Naive thymus-derived CD4-positive, alpha-beta T cell (primary cell): ENCODE measurements at regions not wholly inside any gene's neighbourhood (a gene's known extent, or its start where the extent isn't known, plus 50 kb on each side); places are given as distances from the start of the nearest gene placed in this dataset.
"Not testable (repeated sequence)": the region's sequence is repeated elsewhere in the genome, so short reads cannot be mapped to it uniquely, and the experiment has no call there.

Experiments
- ATAC-seq: fragments of 150-1000 bp; cut with Tn5 transposase; 2 replicates; pipeline ENCODE4 v1.10.0; 2021; ENCODE audit warnings: mild to moderate bottlenecking, moderate library complexity
- CTCF ChIA-PET: fragments of 350-600 bp; sonication (Branson Sonifier 250); formaldehyde crosslinking; loops from one replicate; lab custom pipeline; 2021; ENCODE audit warnings: antibody characterized with exemption; lab: Charles Lee
- POLR2A ChIA-PET: fragments of 350-600 bp; sonication (Branson Sonifier 250); formaldehyde crosslinking; loops from one replicate; lab custom pipeline; 2021; ENCODE audit warnings: antibody characterized with exemption, inconsistent platforms; lab: Charles Lee
- DNase-seq, 9 donors: peaks; one replicate each; pipeline versions ENCODE4 v3.0.0 to v3.0.0-alpha.2; 2020 to 2022; ENCODE audit warnings: mixed read lengths in 1 of 9
- H3K27ac ChIP-seq: one replicate; pipeline ENCODE4 v1.7.0; 2013; ENCODE audit warnings: mild to moderate bottlenecking, low read depth, low read length, moderate library complexity
- H3K27me3 ChIP-seq, 2 donors: one replicate each; pipeline ENCODE4 v1.7.0; 2013; ENCODE audit warnings: low read length in 2 of 2, mild to moderate bottlenecking in 2 of 2, moderate library complexity in 2 of 2; ENCODE audit not compliant: control insufficient read depth in 2 of 2, insufficient read depth in 2 of 2
- H3K36me3 ChIP-seq, 3 experiments: 1 replicate in 2 of 3; 2 replicates in 1 of 3; pipeline ENCODE4 v1.7.0; 2013; ENCODE audit warnings: low read length in 3 of 3, mild to moderate bottlenecking in 3 of 3, moderate library complexity in 1 of 3; ENCODE audit not compliant: insufficient read depth in 3 of 3, control insufficient read depth in 2 of 3
- H3K4me1 ChIP-seq, 2 donors: one replicate each; pipeline ENCODE4 v1.7.0; 2013; ENCODE audit warnings: low read length in 2 of 2, mild to moderate bottlenecking in 2 of 2, moderate library complexity in 1 of 2; ENCODE audit not compliant: control insufficient read depth in 2 of 2, insufficient read depth in 2 of 2
- H3K4me3 ChIP-seq: 2 replicates; pipeline ENCODE4 v1.7.0; 2013; ENCODE audit warnings: mild to moderate bottlenecking, low read length
- H3K9me3 ChIP-seq, 3 experiments: 1 replicate in 2 of 3; 2 replicates in 1 of 3; pipeline ENCODE4 v1.7.0; 2013; ENCODE audit warnings: low read length in 3 of 3; ENCODE audit not compliant: control insufficient read depth in 2 of 3
- H3K27ac Mint-ChIP-seq, 9 donors: one replicate each; pipeline ENCODE4 v1.8.0; 2020 to 2022; ENCODE audit warnings: mixed read lengths in 9 of 9, mild to moderate bottlenecking in 8 of 9, moderate library complexity in 5 of 9, inconsistent platforms in 2 of 9
- H3K27me3 Mint-ChIP-seq, 5 donors: one replicate each; pipeline ENCODE4 v1.8.0; 2021 to 2022; ENCODE audit warnings: mixed read lengths in 5 of 5, mild to moderate bottlenecking in 1 of 5
- H3K36me3 Mint-ChIP-seq, 5 donors: one replicate each; pipeline ENCODE4 v1.8.0; 2020 to 2022; ENCODE audit warnings: mixed read lengths in 5 of 5, mild to moderate bottlenecking in 3 of 5, inconsistent platforms in 1 of 5
- H3K4me1 Mint-ChIP-seq, 7 donors: one replicate each; pipeline ENCODE4 v1.8.0; 2020 to 2022; ENCODE audit warnings: mixed read lengths in 7 of 7, mild to moderate bottlenecking in 3 of 7, inconsistent platforms in 1 of 7
- H3K4me3 Mint-ChIP-seq, 10 donors: one replicate each; pipeline ENCODE4 v1.8.0; 2020 to 2022; ENCODE audit warnings: mild to moderate bottlenecking in 10 of 10, mixed read lengths in 10 of 10, moderate library complexity in 6 of 10, inconsistent platforms in 2 of 10
- H3K9me3 Mint-ChIP-seq, 11 donors: one replicate each; pipeline ENCODE4 v1.8.0; 2020 to 2022; ENCODE audit warnings: mixed read lengths in 11 of 11, mild to moderate bottlenecking in 4 of 11, inconsistent platforms in 1 of 11, moderate library complexity in 1 of 11
- intact Hi-C, 2 donors: fragments of 100-400 bp; cut with micrococcal nuclease; formaldehyde crosslinking; loops; one replicate each; pipeline ENCODE4 v1.15.1; 2023

DNA sequence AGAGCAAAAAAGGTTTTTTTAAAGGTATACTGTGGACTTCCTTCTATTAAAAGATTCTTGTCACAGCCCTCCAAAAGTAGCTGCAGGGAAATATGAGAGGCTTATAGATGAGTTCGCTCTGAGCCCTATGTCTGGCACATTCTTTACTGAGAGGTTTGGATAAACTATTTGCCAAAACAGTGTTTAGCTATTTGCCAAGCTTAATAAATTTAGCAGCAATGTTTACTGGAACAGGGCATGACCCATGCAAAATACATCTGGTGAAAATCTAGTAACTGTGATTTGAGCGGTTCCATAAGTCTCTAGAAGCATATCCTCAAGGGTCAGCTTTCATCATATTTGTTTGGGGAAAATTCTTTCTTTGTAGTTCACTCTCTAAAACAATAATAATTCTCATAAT lies 1696.7 kb upstream of the PIK3C3 start:
- H3K9me3 Mint-ChIP-seq: peaks cover 0 to 27% (median 5%) of the 10 kb centered on the region in 11 donors

GRCh38 chr18:40250236-40250635 lies 1704.8 kb upstream of the PIK3C3 start:
- Mint-ChIP-seq H3K9me3 (peaks cover 0 to 33% (median 5%) of the 10 kb centered on the region in 11 donors), H3K27ac (no peak overlapping the region), H3K4me3 (no peak overlapping the region), H3K27me3 (no peaks in the 10 kb centered on the region), H3K36me3 (peaks cover 0 to 4% (median 0%) of the 10 kb centered on the region in 5 donors), H3K4me1 (no peaks in the 10 kb centered on the region)
- intact Hi-C loops: no loop called here
- no peak overlapping the region for H3K27ac ChIP-seq
- no peaks in the 10 kb centered on the region for H3K36me3 ChIP-seq
- no peaks in the 10 kb centered on the region for H3K4me1 ChIP-seq
- no peak overlapping the region for H3K4me3 ChIP-seq
- DNase-seq (no peak), ATAC-seq (no peak)
- CTCF ChIA-PET: no interaction called here
- H3K27me3 ChIP-seq: no peaks in the 10 kb centered on the region
- POLR2A ChIA-PET: no interaction called here
- H3K9me3 ChIP-seq: peaks cover 0 to 9% (median 0%) of the 10 kb centered on the region in 3 experiments

More for the DNA sequence above, 1696.7 kb upstream of the PIK3C3 start:
- Mint-ChIP-seq H3K27me3 (no peaks in the 10 kb centered on the region), H3K4me1 (no peaks in the 10 kb centered on the region), H3K4me3 (no peak overlapping the region), H3K36me3 (peaks cover 0 to 4% (median 0%) of the 10 kb centered on the region in 5 donors), H3K27ac (no peak overlapping the region)
- Histone ChIP-seq H3K9me3 (no peaks in the 10 kb centered on the region), H3K36me3 (no peaks in the 10 kb centered on the region), H3K27ac (no peak overlapping the region), H3K4me1 (no peaks in the 10 kb centered on the region), H3K27me3 (no peaks in the 10 kb centered on the region), H3K4me3 (no peak overlapping the region)
- intact Hi-C loops: no loop called here
- ATAC-seq (no peak), DNase-seq (no peak)
- ChIA-PET CTCF (no interaction called here), POLR2A (no interaction called here)

- intact Hi-C loops: no loop called here
- Mint-ChIP-seq H3K4me3 (no peak overlapping the region), H3K4me1 (no peaks in the 10 kb centered on the region), H3K36me3 (peaks cover 0 to 4% (median 0%) of the 10 kb centered on the region in 5 donors), H3K27ac (no peak overlapping the region), H3K9me3 (peaks cover 0 to 31% (median 6%) of the 10 kb centered on the region in 11 donors), H3K27me3 (no peaks in the 10 kb centered on the region)
- H3K36me3 ChIP-seq: no peaks in the 10 kb centered on the region
- CTCF ChIA-PET: no interaction called here
- no peaks in the 10 kb centered on the region for H3K27me3 ChIP-seq
- ATAC-seq (no peak), DNase-seq (no peak)
- POLR2A ChIA-PET: no interaction called here
- H3K4me3 ChIP-seq: no peak overlapping the region
- peaks cover 0 to 9% (median 0%) of the 10 kb centered on the region in 3 experiments for H3K9me3 ChIP-seq
- H3K4me1 ChIP-seq: no peaks in the 10 kb centered on the region
- no peak overlapping the region for H3K27ac ChIP-seq
Measured at GRCh38 chr18:40249390-40250080, 1705.5 kb upstream of the PIK3C3 start.

GRCh38 chr18:40245612-40246011 lies 1709.4 kb upstream of the PIK3C3 start:
- intact Hi-C loops, H3K4me1 ChIP-seq, H3K4me3 Mint-ChIP-seq, H3K9me3 ChIP-seq, H3K36me3 Mint-ChIP-seq, H3K27me3 ChIP-seq, H3K27ac ChIP-seq, H3K4me3 ChIP-seq, ATAC-seq, POLR2A ChIA-PET, DNase-seq, H3K4me1 Mint-ChIP-seq, CTCF ChIA-PET, H3K27me3 Mint-ChIP-seq, H3K27ac Mint-ChIP-seq, H3K36me3 ChIP-seq: not testable (repeated sequence)
- H3K9me3 Mint-ChIP-seq: peaks cover 0 to 16% (median 4%) of the 10 kb centered on the region in 11 donors

DNA sequence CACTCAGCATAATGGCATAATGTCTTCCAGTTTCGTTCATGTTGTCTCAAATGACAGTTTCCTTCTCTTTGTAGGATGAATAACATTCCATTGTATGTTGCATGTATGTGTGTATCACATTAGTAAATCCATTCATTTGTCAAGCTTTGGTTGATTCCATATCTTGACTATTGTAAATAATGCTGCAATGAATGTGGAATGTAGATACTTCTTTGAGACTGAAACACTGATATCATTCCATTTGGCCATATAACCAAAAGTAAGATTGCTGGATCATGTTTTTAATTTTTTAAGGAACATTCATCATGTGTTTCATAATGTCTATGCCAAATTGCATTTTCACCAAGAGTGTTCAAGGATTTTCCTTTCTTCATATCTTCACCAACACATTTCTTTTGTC lies 1711.4 kb upstream of the PIK3C3 start:
- POLR2A ChIA-PET: no interaction called here
- Mint-ChIP-seq H3K4me1 (no peaks in the 10 kb centered on the region), H3K9me3 (peaks cover 0 to 18% (median 3%) of the 10 kb centered on the region in 11 donors), H3K27ac (no peak overlapping the region), H3K27me3 (no peaks in the 10 kb centered on the region), H3K4me3 (no peak overlapping the region), H3K36me3 (no peaks in the 10 kb centered on the region)
- no peaks in the 10 kb centered on the region for H3K27me3 ChIP-seq
- no peak overlapping the region for H3K4me3 ChIP-seq
- no peaks in the 10 kb centered on the region for H3K9me3 ChIP-seq
- intact Hi-C loops: no loop called here
- ATAC-seq (no peak), DNase-seq (no peak)
- H3K4me1 ChIP-seq: no peaks in the 10 kb centered on the region
- CTCF ChIA-PET: no interaction called here
- H3K27ac ChIP-seq: no peak overlapping the region
- H3K36me3 ChIP-seq: no peaks in the 10 kb centered on the region

- H3K4me1 ChIP-seq: no peaks in the 10 kb centered on the region
- no peak overlapping the region for H3K4me3 Mint-ChIP-seq
- no peak overlapping the region for H3K4me3 ChIP-seq
- H3K27me3 Mint-ChIP-seq: no peaks in the 10 kb centered on the region
- no peaks in the 10 kb centered on the region for H3K36me3 Mint-ChIP-seq
- no peaks in the 10 kb centered on the region for H3K9me3 ChIP-seq
- no peaks in the 10 kb centered on the region for H3K4me1 Mint-ChIP-seq
- intact Hi-C loops: no loop called here
- H3K27ac Mint-ChIP-seq: no peak overlapping the region
- ATAC-seq (no peak), DNase-seq (no peak)
- ChIA-PET POLR2A (no interaction called here), CTCF (no interaction called here)
- H3K9me3 Mint-ChIP-seq: peaks cover 0 to 17% (median 1%) of the 10 kb centered on the region in 11 donors
- H3K27ac ChIP-seq: no peak overlapping the region
- no peaks in the 10 kb centered on the region for H3K27me3 ChIP-seq
- H3K36me3 ChIP-seq: no peaks in the 10 kb centered on the region
Measured at GRCh38 chr18:40235836-40236235, 1719.2 kb upstream of the PIK3C3 start.

DNA sequence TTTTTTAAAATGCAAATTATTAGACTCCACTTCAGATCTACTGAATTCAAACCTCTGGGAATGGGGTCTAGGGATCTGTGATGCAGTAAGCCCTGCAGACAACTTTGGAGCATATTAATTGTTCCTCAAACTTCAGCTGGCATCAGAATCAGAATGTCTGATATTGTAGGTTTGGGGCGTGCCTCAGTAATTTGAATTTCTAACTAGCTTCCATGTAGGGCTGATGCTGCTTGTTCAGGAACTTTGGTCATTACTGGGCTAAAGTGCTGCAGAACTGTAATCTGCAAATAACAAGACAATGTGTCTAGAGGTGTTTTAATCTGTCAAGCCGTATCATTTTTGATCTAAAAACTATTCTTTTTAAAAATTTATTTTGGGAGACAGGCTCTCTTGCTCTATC lies 1719.7 kb upstream of the PIK3C3 start:
- no peak overlapping the region for H3K27ac ChIP-seq
- ATAC-seq (no peak), DNase-seq (no peak)
- ChIA-PET CTCF (no interaction called here), POLR2A (no interaction called here)
- H3K4me3 Mint-ChIP-seq: no peak overlapping the region
- no peaks in the 10 kb centered on the region for H3K27me3 Mint-ChIP-seq
- H3K27me3 ChIP-seq: no peaks in the 10 kb centered on the region
- no peaks in the 10 kb centered on the region for H3K9me3 ChIP-seq
- no peak overlapping the region for H3K27ac Mint-ChIP-seq
- no peaks in the 10 kb centered on the region for H3K36me3 ChIP-seq
- H3K36me3 Mint-ChIP-seq: no peaks in the 10 kb centered on the region
- H3K4me3 ChIP-seq: no peak overlapping the region
- intact Hi-C loops: no loop called here
- H3K4me1 ChIP-seq: no peaks in the 10 kb centered on the region
- H3K9me3 Mint-ChIP-seq: peaks cover 0 to 16% (median 1%) of the 10 kb centered on the region in 11 donors
- no peaks in the 10 kb centered on the region for H3K4me1 Mint-ChIP-seq
